K562 (cell line): ENCODE measurements at regions not wholly inside any gene's neighbourhood (a gene's known extent, or its start where the extent isn't known, plus 50 kb on each side); places are given as distances from the start of the nearest gene placed in this dataset.

Experiments used
- ATAC-seq: fragments of 200-7000 bp; cut with Tn5 transposase; 3 replicates; pipeline ENCODE4 v1.9.1; 2020; ENCODE audit warnings: moderate library complexity
- BruUV-seq: library from RNA; stranded (reverse); fragments of 400-500 nt; replicated peaks from 2 replicates; lab custom pipeline; 2021; lab: Mats Ljungman, UMichigan
- CTCF ChIA-PET: fragments of 300-600 bp; formaldehyde crosslinking; extraction: SDS; loops from one replicate; lab custom pipeline; 2021; ENCODE audit warnings: low intra/inter-chr PET ratio; lab: Yijun Ruan, JAX
- POLR2A ChIA-PET: fragments of 300-600, 350-650 bp; sonication (Branson Sonifier 250); formaldehyde crosslinking; extraction: SDS; loops from one replicate; lab custom pipeline; 2021; ENCODE audit warnings: antibody characterized with exemption, inconsistent platforms; lab: Yijun Ruan, JAX
- DNase-seq, 4 experiments: peaks; one replicate each; pipeline versions ENCODE4 v3.0.0 to v3.0.0-alpha.2; 2011 to 2018; ENCODE audit warnings: low spot score in 3 of 4, mixed read lengths in 3 of 4; ENCODE audit errors: extremely low read depth in 1 of 4
- FAIRE-seq: peaks from 2 replicates; lab custom pipeline; 2011; peaks lifted over from hg19 to GRCh38; lab: Jason Lieb, UNC
- H2AFZ ChIP-seq: 2 replicates; pipeline ENCODE4 v1.6.0; 2011; ENCODE audit warnings: low read depth, low read length, control low read depth, inconsistent platforms
- H3K27ac ChIP-seq: fragments of 200-600 bp; 3 replicates; pipeline ENCODE4 v1.8.0; 2011; ENCODE audit warnings: low read depth, mild to moderate bottlenecking, control low read depth, inconsistent platforms, low read length, moderate library complexity, mixed read lengths; ENCODE audit errors: extremely low read depth
- H3K27me3 ChIP-seq, 2 experiments: fragments of 300-600 bp in 1 of 2; 2 replicates in 1 of 2; 3 replicates in 1 of 2; pipeline versions ENCODE4 v1.6.0 to v1.8.0; 2011; ENCODE audit warnings: inconsistent platforms in 2 of 2, low read length in 2 of 2, mild to moderate bottlenecking in 1 of 2, mixed read lengths in 1 of 2, moderate library complexity in 1 of 2; ENCODE audit not compliant: control insufficient read depth in 2 of 2, insufficient read depth in 2 of 2
- H3K36me3 ChIP-seq: fragments of 300-600 bp; 3 replicates; pipeline ENCODE4 v1.8.0; 2011; ENCODE audit warnings: mild to moderate bottlenecking, low read length, inconsistent platforms; ENCODE audit not compliant: control insufficient read depth, insufficient read depth
- H3K4me1 ChIP-seq, 2 experiments: fragments of 200-600 bp in 1 of 2; replicated peaks in 1 of 2; 2 replicates in 1 of 2; 3 replicates in 1 of 2; pipeline versions ENCODE4 v1.5.1 to v1.8.0; 2011; ENCODE audit warnings: inconsistent platforms in 2 of 2, low read length in 2 of 2, mild to moderate bottlenecking in 1 of 2, mixed read lengths in 1 of 2, moderate library complexity in 1 of 2; ENCODE audit not compliant: control insufficient read depth in 2 of 2, insufficient read depth in 2 of 2
- H3K4me2 ChIP-seq: 2 replicates; pipeline ENCODE4 v1.6.1; 2011; ENCODE audit warnings: low read length, control low read depth, inconsistent platforms, mixed read lengths; ENCODE audit not compliant: insufficient read depth
- H3K4me3 ChIP-seq: fragments of 200-600 bp; sonication (generic), shearing (Covaris generic); 2 replicates; pipeline ENCODE4 v1.5.1; 2016; ENCODE audit warnings: control low read depth, inconsistent platforms
- H3K79me2 ChIP-seq: fragments of 200-600 bp; 3 replicates; pipeline ENCODE4 v1.8.0; 2011; ENCODE audit warnings: low read length, inconsistent platforms; ENCODE audit not compliant: control insufficient read depth, insufficient read depth
- H3K9ac ChIP-seq, 2 experiments: 2 replicates each; pipeline versions ENCODE4 v1.6.0 to v1.6.1; 2011; ENCODE audit warnings: low read depth in 2 of 2, low read length in 2 of 2, control low read depth in 1 of 2, inconsistent platforms in 1 of 2, mild to moderate bottlenecking in 1 of 2, mixed read lengths in 1 of 2; ENCODE audit not compliant: insufficient read depth in 1 of 2
- H3K9me1 ChIP-seq: one replicate; pipeline ENCODE4 v1.6.0; 2011; ENCODE audit warnings: inconsistent platforms, mild to moderate bottlenecking, low read length, moderate library complexity; ENCODE audit not compliant: control insufficient read depth, insufficient read depth
- H3K9me3 ChIP-seq: replicated peaks from 2 replicates; pipeline ENCODE4 v1.5.1; 2011; ENCODE audit warnings: low read depth, low read length, inconsistent platforms; ENCODE audit not compliant: control insufficient read depth, insufficient read depth
- H4K20me1 ChIP-seq: replicated peaks from 2 replicates; pipeline ENCODE4 v1.6.1; 2011; ENCODE audit warnings: low read length, inconsistent platforms, mixed read lengths; ENCODE audit not compliant: control insufficient read depth, insufficient read depth
- MEF2D ChIP-seq: conservative IDR thresholded peaks from 2 replicates; pipeline ENCODE4 v1.6.1; 2016; ENCODE audit warnings: low read depth, missing genetic modification characterization, missing compliant biosample characterization
- SRF ChIP-seq, 2 experiments: fragments of 250-450, 450-650 bp in 1 of 2; sonication (Bioruptor Pico) in 1 of 2; sonication (generic) in 1 of 2; formaldehyde crosslinking; IDR thresholded peaks; 2 replicates each; pipeline versions ENCODE4 v1.5.0 to v1.5.1; 2020 to 2022; ENCODE audit warnings: mild to moderate bottlenecking in 1 of 2, missing genetic modification reagents in 1 of 2
- ZFX ChIP-seq: sonication (generic); formaldehyde crosslinking; IDR thresholded peaks from 2 replicates; pipeline ENCODE4 v1.8.0; 2022; ENCODE audit warnings: mild to moderate bottlenecking, missing genetic modification reagents, moderate library complexity
- WGBS: fragments of 100-300 bp; shearing (Covaris generic); methylation state at CpG from one replicate; pipeline ENCODE4 v1.1.6; 2016; ENCODE audit warnings: low coverage, mixed read lengths; ENCODE audit not compliant: insufficient coverage; ENCODE audit errors: missing lambda C conversion rate; 5-methylcytosine and 5-hydroxymethylcytosine counted together
- in situ Hi-C: fragments of 300-500 bp; cut with MboI; formaldehyde crosslinking; loops from 4 replicates; pipeline ENCODE4 v1.15.0; 2018; ENCODE audit warnings: inconsistent platforms, mixed read lengths
- intact Hi-C: fragments of 100-400 bp; cut with micrococcal nuclease; formaldehyde crosslinking; loops from 2 replicates; pipeline ENCODE4 v1.14.2; 2022
- TF ChIP-seq, protein P1 (sequence below): sonication (generic); formaldehyde crosslinking; IDR thresholded peaks from 2 replicates; pipeline ENCODE4 v1.8.1; 2023; ENCODE audit warnings: mild to moderate bottlenecking, missing genetic modification reagents
- TF ChIP-seq, protein P2 (sequence below): fragments of 450-650 bp; IDR thresholded peaks from 2 replicates; pipeline ENCODE4 v1.6.1; 2016; ENCODE audit warnings: low read depth, mild to moderate bottlenecking, moderate library complexity

DNA sequence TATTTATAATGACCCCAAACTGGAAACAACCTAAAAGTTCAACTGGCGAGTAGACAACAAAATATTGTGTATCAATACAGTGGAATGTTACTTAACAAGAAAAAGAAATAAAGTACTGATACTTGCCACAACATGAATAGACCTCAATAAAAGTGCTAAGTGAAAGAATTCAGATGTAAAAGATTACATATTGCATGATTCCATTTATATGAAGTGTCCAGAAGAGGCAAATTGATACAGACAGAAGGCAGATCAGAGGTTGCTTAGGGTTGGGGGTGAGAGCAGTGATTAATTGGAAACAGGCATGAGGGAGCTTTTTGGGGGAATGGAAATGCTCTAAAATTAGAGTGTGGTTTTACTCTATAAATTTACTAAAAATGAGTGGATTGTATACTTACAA lies 183.3 kb downstream of the SATB1 start:
- Histone ChIP-seq H3K4me2 (no peak overlapping the region), H3K27me3 (no peaks in the 10 kb centered on the region), H3K27ac (no peak overlapping the region), H3K36me3 (no peaks in the 10 kb centered on the region), H3K9ac (no peak overlapping the region), H3K9me3 (no peaks in the 10 kb centered on the region)
- intact Hi-C loops = no loop called here
- in situ Hi-C loops = no loop called here
- 0% methylated on average over 1 of the region's 1 CpG for WGBS
- ATAC-seq = no peak
- TF ChIP-seq SRF (CRISPR knock-in tag; IDR thresholded peaks at IDR 0.05) = no peak
- TF ChIP-seq, protein P1, sequence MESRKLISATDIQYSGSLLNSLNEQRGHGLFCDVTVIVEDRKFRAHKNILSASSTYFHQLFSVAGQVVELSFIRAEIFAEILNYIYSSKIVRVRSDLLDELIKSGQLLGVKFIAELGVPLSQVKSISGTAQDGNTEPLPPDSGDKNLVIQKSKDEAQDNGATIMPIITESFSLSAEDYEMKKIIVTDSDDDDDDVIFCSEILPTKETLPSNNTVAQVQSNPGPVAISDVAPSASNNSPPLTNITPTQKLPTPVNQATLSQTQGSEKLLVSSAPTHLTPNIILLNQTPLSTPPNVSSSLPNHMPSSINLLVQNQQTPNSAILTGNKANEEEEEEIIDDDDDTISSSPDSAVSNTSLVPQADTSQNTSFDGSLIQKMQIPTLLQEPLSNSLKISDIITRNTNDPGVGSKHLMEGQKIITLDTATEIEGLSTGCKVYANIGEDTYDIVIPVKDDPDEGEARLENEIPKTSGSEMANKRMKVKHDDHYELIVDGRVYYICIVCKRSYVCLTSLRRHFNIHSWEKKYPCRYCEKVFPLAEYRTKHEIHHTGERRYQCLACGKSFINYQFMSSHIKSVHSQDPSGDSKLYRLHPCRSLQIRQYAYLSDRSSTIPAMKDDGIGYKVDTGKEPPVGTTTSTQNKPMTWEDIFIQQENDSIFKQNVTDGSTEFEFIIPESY (CRISPR knock-in tag) = no peak
- TF ChIP-seq, protein P2, sequence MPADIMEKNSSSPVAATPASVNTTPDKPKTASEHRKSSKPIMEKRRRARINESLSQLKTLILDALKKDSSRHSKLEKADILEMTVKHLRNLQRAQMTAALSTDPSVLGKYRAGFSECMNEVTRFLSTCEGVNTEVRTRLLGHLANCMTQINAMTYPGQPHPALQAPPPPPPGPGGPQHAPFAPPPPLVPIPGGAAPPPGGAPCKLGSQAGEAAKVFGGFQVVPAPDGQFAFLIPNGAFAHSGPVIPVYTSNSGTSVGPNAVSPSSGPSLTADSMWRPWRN = no peak
- TF ChIP-seq ZFX = no peak
- TF ChIP-seq MEF2D (tag) = no peak
- TF ChIP-seq, all 486 proteins: peak for 0
- H2AFZ ChIP-seq = no peak overlapping the region
- no peaks in the 10 kb centered on the region for H3K4me1 ChIP-seq
- CTCF ChIA-PET = no interaction called here
- H3K9me1 ChIP-seq = no peaks in the 10 kb centered on the region
- H3K79me2 ChIP-seq = no peaks in the 10 kb centered on the region
- POLR2A ChIA-PET = no interaction called here
- H3K4me3 ChIP-seq = no peak overlapping the region
- BruUV-seq = no TSS peak
- no peak for DNase-seq
- FAIRE-seq = no peak
- no peaks in the 10 kb centered on the region for H4K20me1 ChIP-seq
